HG03520 (cell line): ENCODE measurements at regions not wholly inside any gene's neighbourhood (a gene's known extent, or its start where the extent isn't known, plus 50 kb on each side); places are given as distances from the start of the nearest gene placed in this dataset.

ENCODE experiments used
- ATAC-seq: cut with Tn5 transposase; IDR thresholded peaks from one replicate; pipeline ENCODE4 v1.9.1; 2021; ENCODE audit warnings: mild to moderate bottlenecking, moderate library complexity; ENCODE audit not compliant: unreplicated experiment

- no peak for ATAC-seq
These were observed 132.1 kb downstream of the RHOU start for GRCh38 chr1:228867108-228867950.

DNA sequence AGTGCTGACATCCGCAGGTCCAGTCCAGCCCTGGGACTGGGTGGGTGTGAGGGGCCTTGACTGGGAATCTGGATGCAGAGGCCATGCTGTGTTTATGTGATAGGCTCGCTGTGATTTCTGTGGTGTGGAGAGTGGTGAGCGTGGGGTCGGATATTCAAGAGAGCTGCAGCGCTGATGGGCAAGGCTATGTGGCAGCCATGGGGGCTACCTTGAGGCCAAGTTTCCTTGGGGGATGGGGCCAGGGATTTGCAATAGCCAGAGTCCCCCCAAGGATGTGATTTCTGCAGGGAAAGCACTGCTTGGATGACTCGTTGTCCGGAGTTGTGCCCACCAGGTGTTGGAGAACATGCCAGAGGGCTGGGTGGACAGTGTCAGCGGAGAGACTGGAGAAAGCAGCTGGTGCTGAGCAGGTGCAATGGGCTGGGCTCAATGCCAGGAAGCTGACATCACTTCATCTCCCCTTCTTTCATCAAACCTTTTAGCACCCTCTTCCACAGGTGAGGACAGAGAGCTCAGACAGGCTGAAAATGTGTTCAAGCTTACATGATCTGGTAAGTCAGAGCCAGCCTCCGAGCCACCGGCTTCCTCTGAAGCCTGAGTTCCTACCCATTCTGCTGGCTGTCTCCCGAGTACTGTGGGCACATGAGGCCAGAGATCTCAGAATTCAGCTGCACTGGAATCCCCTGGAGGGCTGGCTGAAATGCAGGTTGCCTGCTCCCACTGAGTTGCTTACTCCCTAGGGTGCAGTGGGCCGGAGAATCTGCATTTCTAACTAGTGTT lies 132.9 kb downstream of the RHOU start:
- ATAC-seq: no peak

DNA sequence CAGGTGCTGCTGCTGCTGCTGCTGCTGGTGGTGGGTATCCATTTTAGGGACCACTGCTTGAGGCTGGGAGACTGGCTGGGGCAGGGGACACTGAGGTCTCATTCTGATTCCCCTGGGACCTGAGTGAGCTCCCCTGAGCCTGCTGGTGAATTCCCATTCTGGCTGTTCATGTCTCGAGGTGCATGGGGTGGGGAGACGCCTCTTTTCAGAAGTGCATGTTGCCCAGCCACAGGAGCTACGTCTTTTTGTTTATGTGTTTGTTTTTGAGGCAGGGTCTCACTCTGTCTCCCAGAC lies 133.4 kb downstream of the RHOU start:
- ATAC-seq: no peak

DNA sequence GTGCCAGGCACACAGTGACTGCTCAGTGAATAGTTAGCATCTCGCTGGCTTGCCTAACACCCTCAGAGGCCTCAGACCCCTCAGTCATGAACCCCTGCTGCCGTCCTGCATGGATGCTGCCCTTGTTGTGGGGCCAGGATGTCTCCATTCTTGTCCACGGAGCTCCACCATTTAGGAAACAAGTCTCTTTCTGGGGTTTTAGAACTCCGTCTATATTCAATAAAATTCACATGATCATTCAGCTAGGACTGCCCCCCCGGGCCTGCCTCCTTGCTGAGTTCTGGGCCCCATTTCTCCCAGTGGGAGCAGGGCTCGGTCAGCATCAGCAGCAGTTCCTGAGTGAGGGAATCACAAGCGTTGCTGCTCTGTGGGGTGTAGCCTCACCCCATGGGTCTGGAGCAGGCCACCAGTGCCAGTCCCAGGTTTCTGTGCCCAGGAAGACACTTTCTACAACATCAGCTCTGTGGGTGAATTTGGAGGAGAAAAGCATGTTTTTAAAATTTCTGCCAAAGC lies 134.1 kb downstream of the RHOU start:
- ATAC-seq: no peak

GRCh38 chr1:228870041-228870713 lies 134.9 kb downstream of the RHOU start:
- ATAC-seq: no peak

DNA sequence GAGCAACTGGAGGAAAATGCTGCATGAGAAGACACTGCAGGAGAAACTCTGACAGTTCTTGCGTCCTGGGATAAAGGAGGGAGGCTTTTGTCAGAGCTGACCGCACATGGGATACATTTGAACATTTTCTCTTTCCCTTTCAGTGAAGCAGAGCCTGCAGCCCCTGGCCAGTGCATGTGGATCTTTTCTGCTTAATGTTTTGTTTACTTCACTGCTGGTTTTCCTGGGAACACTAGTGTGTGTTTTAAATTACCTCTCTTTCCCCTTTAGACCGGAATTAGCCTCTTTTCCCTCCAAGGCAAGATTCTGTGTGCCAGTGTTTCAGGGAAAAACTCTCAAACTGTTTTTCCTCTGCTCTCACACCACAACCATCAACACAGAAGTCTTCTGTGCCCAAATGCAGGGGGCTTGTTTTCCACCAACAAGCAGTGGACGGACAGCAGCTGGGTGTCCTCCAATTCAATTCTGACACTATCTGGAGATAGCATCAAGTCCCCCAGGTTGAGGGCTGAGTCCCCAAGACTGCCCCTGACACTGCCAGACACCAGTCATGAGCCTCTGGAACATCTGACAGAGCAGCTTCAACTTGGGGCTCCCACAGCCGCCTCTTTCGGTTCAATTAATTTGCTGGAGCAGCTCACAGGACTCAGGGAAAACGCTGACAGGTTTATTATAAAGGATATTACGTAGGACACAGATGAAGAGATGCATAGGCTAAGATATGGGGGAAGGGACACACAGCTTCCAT lies 136.2 kb downstream of the RHOU start:
- no peak for ATAC-seq

DNA sequence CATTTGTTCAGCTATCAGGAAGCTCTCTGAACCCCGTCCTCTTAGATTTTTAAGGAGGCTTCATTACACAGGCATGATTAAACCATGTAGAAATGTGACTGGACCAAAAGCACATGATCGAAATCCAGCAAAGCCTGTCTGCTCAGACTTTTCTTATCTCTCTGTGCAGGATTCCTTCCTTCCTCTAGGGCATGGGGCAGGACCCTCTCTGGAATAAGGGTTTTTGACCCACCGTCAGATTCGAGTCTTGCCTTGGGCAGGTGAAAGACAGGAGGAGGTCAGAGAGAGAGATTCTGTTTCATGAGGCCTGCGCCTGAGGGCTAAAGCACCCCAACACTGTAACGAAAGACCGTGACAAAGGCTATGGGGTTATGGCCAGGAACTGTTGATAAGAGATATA lies 136.8 kb downstream of the RHOU start:
- ATAC-seq: no peak

DNA sequence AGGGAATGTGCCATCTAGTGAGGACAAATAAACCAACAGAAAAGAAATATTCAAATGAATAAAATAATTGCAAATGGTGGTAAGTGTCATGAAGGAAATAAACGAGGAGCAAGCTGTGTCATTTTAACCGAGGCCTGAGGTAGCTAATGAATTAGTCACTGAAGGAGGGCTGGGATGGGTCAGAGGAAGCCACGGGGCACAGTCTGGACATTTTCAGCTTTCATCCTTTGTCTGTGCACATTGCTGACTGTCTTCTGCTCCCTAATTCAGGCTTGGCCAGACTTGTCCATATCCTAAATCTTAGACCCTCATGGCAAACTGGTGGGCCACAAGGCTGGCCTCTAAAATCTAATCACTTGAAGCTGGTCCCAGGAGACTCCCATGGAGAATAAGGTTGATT lies 138.4 kb downstream of the RHOU start:
- no peak for ATAC-seq

DNA sequence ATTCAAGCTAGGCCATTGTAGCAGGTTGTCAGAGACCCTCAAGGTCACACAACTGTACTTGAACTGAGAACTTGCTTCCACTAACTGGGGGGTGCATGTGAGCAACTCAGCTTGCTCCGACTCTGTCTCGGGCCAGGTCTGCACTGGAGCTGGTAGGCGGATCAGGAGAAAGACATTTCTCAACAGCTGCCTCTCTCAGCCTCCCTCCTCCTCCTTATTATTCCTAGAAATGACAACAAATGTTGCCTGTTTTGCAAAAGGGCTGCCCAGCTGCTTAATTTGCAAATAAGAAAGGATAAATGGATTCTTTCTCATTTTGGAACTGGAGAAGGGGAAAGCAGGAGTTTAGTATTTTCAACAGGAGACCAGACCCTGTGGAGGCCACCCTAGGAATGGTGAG lies 140.5 kb downstream of the RHOU start:
- ATAC-seq: no peak

DNA sequence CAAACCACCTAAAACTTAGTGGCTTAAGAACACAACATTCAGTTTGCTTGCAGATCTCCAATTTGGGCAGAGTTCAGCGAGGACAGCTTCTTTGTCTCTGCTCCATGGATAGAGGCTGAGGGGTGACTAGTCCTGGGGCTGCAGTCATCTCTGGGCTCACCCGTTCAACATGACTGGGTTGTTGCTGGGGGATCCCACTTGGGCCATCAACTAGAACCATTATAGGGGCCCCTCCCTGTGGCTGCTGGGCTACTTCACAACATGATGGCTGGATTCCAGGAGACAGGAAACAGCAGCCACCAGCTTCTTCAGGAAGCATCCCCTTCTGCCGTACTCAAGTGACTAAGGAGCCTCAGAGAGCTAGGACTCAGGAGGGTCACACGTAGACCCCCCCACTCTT lies 140.9 kb downstream of the RHOU start:
- no peak for ATAC-seq

- ATAC-seq: no peak
These were observed 143.9 kb downstream of the RHOU start for GRCh38 chr1:228879164-228879563.

DNA sequence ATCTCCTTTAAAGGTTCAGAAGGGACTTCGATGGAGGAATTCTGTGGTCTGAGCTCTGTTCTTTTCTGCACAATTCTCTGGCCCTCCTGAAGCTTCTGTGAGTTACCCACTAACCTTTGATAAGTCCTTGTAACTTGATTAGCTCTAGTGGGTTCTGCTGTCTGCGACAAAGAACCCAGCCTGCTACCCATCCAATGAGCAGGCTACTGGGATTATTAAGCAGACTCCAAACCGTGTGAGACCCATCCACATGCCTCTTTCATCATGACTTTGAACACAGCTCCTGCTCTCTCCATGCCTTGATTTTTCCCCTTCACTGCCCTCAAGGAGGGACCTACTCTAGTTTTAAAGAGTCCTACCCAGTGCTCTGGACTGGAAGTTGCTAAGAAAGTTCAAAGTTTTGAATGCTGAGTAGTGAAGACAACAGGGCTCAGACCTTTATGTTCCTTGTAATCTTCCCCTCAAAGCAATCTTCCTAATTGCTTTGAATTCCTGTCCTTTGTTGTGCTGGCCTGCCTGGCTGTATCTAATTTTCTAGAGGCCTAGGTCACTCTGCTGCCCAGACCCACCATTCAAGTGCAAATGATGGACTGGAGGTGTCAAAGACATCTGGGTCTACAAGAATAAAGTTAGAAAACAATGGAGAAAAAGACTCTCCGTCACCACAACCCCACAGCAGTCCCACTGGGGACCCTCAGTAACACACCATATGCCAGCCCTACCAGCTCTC lies 146.9 kb downstream of the RHOU start:
- ATAC-seq: no peak

DNA sequence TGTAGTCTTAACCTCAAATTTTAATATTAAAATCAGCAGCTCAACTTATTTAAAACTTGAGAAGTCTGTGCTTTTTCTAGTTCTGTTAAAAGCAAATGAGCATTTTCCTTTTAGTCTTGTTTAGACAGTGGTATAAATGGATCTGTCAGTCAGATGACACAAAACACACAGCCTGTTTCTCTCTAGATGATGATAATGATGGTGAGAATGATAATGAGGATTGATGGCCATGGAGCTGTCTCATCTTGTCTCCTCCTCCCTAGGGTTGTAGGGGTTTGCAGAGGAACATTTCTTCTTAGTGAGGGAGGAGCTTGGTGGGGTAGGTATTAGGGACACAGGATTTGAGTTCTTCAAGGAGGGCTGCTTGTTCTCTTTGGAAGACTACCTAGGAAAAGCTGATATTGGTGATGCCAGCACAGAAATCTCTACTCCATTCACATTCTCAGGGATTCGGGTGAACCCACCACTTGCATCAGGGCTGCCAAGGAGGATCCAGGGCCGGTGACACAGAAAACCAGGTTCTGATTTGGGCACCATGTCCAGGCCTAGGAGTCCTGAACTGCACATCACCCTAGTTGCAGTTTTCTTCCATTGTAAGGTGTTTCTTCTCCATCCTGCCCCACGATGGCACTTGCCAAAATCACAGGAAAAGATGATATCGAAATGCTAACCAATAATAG lies 147.6 kb downstream of the RHOU start:
- ATAC-seq: no peak

- ATAC-seq: no peak
These were observed 148.3 kb downstream of the RHOU start for GRCh38 chr1:228883535-228883934.

DNA sequence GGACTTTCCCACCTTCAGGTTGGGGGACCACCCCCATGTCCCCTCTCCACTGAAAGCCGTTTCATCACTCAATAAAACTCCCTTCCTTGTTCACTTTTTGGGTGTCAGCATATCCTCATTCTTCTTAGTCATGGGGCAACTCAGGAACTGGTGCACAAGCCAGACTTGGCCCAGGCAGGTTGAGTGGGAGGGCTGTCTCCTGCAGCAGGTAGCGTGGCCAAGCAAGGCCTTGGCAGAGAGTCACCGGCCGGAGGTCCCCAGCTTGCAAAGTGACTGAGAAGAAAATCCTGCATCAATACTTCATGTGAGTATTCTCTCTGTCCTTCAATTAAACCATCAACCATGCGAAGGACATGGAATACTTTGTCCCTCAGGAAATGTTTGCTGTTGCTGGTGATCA lies 148.9 kb downstream of the RHOU start:
- no peak for ATAC-seq

DNA sequence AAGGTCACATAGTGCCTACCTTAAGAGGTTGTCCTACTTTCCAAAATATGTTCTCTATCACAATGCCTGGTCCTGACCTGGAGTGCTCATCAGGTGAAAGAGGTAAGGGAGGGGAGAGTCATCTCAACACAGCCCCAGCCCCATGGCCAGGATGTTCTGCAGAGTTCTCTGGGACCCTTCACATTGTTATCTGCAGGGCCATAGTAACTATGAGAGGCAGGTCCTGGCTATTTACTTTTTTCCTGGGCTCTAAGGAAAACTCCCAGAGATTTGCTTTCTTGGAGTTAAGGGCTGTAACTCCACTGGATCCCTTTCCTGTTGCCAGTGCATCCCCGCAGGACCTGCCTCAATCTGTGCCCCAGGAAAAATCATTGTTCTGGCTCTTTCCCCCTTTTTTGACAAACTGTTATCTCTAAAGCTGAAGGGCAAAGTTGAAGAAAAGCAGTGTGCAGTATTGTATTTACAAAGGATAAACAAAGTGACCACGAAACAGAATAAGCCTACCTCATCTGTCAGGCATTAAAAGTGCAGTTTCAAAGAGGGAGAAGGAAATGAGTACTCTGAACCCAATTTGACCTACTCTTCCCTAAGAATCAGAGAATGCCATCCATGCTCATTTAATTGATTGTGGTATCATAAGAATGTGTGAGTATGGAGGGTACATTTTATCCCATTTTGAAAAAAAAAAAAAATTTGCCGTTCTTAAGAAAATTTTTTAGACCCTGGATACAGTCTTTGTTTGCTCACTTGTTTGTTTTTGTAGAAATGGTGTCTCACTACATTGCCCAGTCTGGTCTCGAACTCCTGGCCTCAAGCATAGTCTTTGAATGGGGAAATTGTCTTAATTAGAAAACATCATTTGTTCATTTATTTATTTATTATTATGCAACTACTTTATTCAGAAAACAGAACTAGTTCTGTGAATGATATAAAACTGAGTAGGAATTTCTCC lies 149.6 kb downstream of the RHOU start:
- no peak for ATAC-seq

- no peak for ATAC-seq
These were observed 150.6 kb downstream of the RHOU start for GRCh38 chr1:228885845-228886244.

- ATAC-seq: no peak
These were observed 151.8 kb downstream of the RHOU start for GRCh38 chr1:228887101-228887500.

- ATAC-seq: no peak
These were observed 152.7 kb downstream of the RHOU start for GRCh38 chr1:228887960-228888359.
